Inflammatory macrophage (primary cell): ENCODE measurements at regions not wholly inside any gene's neighbourhood (a gene's known extent, or its start where the extent isn't known, plus 50 kb on each side); places are given as distances from the start of the nearest gene placed in this dataset.

Experiments
- DNase-seq, 2 donors: peaks; one replicate each; pipeline ENCODE4 v3.0.0-alpha.2; 2020 to 2022

GRCh38 chr3:157713101-157713500, 209.9 kb upstream of the VEPH1 start:
- DNase-seq = no peak

- no peak for DNase-seq
These were observed 202.0 kb upstream of the VEPH1 start for GRCh38 chr3:157705258-157705657.

- no peak for DNase-seq
These were observed 197.2 kb upstream of the VEPH1 start for GRCh38 chr3:157700405-157700804.

GRCh38 chr3:157695586-157695985, 192.4 kb upstream of the VEPH1 start:
- no peak for DNase-seq

GRCh38 chr3:157695103-157695502, 191.9 kb upstream of the VEPH1 start:
- DNase-seq = no peak

GRCh38 chr3:157693762-157694161, 190.5 kb upstream of the VEPH1 start:
- DNase-seq = no peak

- DNase-seq = no peak
These were observed 189.3 kb upstream of the VEPH1 start for GRCh38 chr3:157692468-157692867.

GRCh38 chr3:157683668-157684067, 180.5 kb upstream of the VEPH1 start:
- DNase-seq = no peak

GRCh38 chr3:157672061-157672460, 168.8 kb upstream of the VEPH1 start:
- no peak for DNase-seq

GRCh38 chr3:157671656-157672055, 168.4 kb upstream of the VEPH1 start:
- DNase-seq = no peak

- no peak for DNase-seq
These were observed 166.2 kb upstream of the VEPH1 start for GRCh38 chr3:157669416-157669815.

GRCh38 chr3:157667493-157667892, 164.3 kb upstream of the VEPH1 start:
- DNase-seq = no peak

- no peak for DNase-seq
These were observed 159.0 kb upstream of the VEPH1 start for GRCh38 chr3:157662171-157662570.

GRCh38 chr3:157660847-157661246, 157.6 kb upstream of the VEPH1 start:
- DNase-seq = no peak

- no peak for DNase-seq
These were observed 149.2 kb upstream of the VEPH1 start for GRCh38 chr3:157652366-157652765.

GRCh38 chr3:157650699-157651098, 147.5 kb upstream of the VEPH1 start:
- DNase-seq = no peak

- DNase-seq = no peak
These were observed 147.0 kb upstream of the VEPH1 start for GRCh38 chr3:157650172-157650571.

- DNase-seq = no peak
These were observed 146.3 kb upstream of the VEPH1 start for GRCh38 chr3:157649511-157649910.

GRCh38 chr3:157647820-157648219, 144.6 kb upstream of the VEPH1 start:
- no peak for DNase-seq

- no peak for DNase-seq
These were observed 136.7 kb upstream of the VEPH1 start for GRCh38 chr3:157639756-157640426.

GRCh38 chr3:157637866-157638265, 134.7 kb upstream of the VEPH1 start:
- DNase-seq = no peak

GRCh38 chr3:157633241-157633640, 130.0 kb upstream of the VEPH1 start:
- DNase-seq = no peak

- no peak for DNase-seq
These were observed 128.9 kb upstream of the VEPH1 start for GRCh38 chr3:157632075-157632474.

GRCh38 chr3:157631478-157631877, 128.3 kb upstream of the VEPH1 start:
- no peak for DNase-seq

- DNase-seq = no peak
These were observed 123.6 kb upstream of the VEPH1 start for GRCh38 chr3:157626817-157627216.
